HG02588 (cell line): ENCODE measurements at regions not wholly inside any gene's neighbourhood (a gene's known extent, or its start where the extent isn't known, plus 50 kb on each side); places are given as distances from the start of the nearest gene placed in this dataset.

Experiments used
- ATAC-seq: cut with Tn5 transposase; IDR thresholded peaks from one replicate; pipeline ENCODE4 v1.9.1; 2021; ENCODE audit warnings: mild to moderate bottlenecking, moderate library complexity; ENCODE audit not compliant: unreplicated experiment

DNA sequence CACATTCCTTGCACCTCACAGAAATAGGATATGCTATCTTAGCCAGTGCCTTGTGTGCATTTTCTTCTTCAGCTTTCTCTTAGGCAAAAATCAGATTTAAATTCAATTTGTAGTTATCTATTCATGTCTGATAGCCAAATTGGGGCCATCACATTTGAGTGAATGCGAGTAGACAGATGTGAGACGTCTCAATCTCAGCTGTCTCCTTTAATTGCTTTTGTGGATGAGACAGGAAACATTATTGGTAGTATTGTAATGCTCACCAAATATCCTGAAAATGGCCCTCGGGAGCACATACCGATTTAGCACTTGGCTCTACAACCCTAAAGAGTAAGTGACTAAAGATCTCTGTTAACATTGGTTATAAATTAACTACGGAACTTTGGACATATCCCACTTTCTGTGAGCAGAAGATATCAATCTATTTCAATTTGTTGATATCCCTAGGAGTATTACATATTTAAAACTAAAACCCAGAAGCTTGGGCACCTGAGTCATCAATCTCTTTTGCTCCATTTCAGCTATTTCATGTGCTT lies 1012.5 kb upstream of the TMEM132C start:
- ATAC-seq, result no peak

DNA sequence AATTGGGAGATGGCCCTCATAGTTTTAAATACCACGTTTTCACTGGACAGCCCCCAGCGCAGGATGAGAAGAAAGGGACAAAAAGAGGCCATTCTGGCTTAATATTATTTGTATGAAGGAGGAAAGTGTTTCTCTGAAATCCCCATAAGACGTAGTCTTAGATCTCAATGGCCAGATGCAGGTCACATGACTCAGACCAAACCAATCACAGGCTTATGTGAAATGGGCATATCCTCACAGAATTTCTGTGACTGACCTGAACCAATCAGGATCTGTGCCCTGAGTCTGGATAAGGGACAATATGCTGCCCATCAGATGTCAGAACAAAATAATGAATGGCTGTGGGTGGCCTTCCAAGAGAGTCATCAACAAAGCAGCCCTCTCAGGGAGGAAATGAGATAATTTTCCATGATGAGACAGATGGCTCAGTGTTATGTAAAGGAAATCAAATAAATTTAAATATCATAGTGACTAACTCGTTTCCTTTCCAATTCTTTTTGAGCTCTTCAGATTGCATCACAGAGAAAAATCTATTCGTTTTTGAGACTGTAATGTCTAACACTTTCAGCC lies 1009.5 kb upstream of the TMEM132C start:
- no peak for ATAC-seq

DNA sequence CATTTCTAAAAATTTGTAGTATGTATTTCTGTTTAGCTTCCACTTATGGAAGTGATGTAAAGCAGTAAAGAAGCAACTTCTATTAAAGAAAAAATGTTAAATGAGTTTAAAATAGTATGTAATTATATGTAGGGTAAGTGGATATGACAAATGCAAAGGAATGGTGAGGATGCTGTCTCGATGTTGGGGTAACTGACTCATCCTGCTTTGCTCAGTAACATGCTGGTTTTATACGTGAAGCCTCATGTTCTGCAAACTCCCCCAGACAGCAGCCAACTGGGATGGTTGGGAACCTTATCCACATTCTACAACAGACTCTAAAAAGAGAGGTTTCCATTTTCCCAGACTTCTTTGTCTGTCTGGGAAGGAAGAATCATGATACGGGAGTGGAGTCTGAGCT lies 1006.4 kb upstream of the TMEM132C start:
- ATAC-seq, result no peak

DNA sequence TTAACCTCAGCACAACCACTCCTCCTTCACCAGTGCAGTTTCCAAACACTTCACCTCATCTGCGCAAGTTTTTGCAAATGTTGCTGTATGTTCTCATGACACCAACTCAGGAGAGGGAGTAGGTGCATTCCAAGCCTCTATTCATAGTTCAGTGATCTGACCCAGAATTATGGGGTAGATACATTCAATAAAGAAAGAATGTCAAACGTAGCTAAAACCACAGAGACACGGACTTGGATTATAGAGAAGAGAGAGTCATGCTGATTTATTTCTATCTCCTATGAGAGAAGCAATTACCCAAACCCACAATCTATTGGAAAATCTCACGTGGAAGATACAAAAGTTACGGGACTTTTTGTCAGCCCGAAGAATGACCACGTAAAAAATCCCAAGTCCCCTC lies 1006.0 kb upstream of the TMEM132C start:
- ATAC-seq, result no peak

DNA sequence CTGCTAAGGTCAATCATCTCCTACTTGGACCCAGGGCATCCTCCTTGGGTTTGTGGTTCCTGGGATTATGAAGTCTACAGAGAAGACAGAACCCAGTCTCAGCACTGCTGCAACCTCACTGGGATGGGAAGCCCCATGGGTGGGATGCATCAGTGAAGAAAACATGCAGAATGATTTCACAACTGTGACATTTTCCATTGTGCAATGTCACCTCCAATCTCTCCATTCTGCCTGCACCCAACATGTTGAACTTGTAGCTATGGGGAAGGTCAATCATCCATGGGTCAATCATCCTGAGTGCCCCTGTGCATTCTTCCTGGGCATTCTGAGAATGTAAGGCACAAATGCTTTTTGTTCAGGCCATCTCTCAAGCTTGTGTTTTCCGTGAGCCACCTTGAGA lies 1004.4 kb upstream of the TMEM132C start:
- ATAC-seq, result no peak

DNA sequence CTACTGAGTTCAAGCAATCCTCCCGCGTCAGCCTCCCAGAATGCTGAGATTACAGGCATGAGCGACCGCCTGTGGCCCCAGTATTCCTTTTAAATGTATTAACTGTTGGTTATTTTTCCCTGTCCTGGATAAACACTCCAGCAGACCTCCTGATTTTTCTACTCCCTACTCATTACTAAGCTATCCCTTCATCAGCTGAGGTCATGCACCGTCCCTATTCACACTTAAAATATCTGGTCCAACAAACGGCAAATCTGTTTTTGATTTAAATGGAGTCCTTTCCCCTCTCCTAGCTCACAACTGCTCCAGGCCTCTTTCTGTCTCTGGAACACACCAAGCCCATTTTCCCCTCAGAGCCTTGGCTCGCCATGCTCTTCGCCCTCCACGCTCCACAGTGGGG lies 1003.3 kb upstream of the TMEM132C start:
- ATAC-seq, result no peak

DNA sequence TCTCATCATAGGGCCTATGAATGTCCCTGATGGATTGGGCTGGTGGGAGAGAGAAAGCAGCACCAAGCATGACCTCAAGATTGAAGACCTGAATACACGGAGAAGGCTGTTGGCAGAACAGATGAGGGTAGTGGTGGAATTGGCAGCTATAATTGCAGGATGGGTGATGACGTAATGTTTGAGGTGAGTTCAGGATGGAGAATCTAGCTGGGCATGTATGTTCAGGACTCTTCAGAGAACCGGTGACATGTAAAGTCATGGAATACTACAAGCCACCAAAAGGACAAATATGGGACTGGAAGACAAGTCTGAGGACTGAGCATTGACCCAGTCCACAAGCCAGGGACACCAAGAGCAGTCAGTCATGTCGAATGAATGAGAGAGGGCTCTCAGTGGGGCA lies 999.8 kb upstream of the TMEM132C start:
- ATAC-seq, result no peak

DNA sequence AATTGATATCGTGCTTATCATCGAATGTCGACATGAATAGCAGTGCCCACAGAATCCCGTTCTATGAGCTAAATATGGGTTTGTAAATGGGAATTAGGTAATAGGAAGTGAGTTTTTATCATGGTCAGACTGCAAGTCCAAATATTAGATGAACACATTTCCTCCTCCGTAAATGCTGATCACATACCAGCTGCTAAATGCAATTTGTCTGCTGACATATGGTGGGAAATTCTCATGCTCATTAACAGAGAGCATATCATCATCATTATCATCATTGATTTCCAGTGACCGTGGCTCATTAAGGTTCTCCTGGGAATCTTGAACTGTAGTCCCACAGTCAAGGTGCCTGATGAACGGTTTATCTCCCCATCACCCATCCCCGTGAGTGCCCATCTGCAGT lies 998.8 kb upstream of the TMEM132C start:
- no peak for ATAC-seq

DNA sequence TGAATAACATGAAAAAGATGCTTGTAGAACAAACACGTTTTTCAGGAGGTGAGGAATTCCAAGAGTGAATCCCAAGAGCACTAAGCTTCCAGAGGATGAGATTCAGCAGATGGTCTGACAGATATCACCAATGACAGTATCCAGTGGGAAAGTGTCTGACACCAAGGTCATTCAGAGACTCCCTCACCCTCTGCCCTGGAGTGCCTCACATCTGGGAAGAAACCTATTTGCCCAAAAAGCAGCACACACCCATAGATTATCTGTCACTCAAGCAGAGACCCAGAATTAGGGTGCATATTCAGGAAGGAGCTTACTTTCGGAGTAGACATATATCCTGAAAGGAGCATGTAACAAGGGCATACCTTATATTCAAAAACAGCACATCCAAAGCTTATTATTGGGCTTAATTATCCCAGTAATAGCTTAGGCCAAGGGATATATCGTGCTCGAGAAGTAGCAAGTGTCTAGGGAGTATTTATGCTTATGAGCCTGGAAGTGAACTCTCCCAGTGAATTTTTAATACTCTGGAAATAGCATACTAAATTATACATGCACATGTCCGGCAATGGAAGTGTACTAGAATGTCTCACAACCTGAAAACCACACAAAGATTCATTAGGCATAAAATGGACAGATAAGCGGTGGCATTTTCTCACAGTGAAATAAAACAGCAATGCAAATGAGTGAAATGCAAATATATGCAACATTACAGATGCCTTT lies 998.1 kb upstream of the TMEM132C start:
- ATAC-seq, result no peak

DNA sequence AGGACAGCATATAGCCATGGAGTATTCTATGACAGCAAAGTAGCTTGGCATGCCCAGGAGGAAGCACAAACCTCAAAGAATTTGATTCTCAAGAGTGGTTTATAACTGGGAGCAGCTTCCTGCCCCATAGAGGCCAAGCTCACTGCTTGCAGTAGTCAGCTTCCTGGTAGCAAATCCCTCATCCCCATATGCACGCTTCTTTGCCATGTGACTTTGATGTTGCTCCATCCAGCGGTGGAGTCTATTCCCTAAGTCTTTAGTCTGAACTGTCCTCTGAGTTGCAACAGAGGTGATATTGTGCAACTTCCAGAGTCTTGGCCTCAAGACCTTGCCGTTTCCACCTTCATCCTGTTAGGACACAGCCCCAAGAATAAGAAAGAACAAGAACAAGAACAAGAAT lies 996.8 kb upstream of the TMEM132C start:
- ATAC-seq, result no peak

DNA sequence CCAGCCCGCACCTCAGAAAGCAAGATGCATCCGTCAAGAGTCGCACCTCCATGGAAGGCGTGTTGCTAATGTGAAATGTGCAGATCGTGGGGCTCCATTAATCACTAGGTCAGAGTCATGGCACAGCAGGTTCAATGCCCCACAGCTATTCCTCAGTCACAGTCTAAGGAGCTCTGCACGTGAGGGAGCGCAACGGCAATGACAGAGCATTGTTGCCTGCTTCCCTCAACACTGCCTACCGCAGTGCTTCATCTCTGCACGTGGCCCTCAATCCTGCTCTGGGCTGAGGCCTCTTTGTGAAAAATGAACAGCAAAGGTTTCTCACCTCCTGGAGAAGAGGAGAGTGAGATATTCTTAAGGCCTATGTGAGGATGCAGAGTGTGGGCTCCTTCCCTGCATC lies 995.2 kb upstream of the TMEM132C start:
- ATAC-seq, result no peak

DNA sequence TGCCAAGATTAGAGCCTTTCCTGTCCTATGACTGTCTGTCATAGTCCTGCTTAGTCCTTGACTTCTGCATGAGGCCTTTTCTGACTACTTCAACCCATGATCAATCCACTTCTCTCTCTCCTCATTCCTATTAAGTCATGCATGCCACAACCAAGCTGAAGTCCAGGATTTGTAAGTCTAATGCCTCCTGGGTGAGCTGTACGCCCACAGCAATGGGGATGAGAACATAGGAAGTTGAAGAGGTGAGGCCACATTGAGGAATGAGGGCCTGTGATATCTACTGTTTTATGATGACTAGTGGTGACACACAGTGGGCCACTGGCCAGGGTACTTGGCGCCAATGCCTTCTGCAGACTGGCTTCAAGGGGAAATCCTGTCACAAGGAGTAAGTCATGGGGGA lies 994.1 kb upstream of the TMEM132C start:
- no peak for ATAC-seq

DNA sequence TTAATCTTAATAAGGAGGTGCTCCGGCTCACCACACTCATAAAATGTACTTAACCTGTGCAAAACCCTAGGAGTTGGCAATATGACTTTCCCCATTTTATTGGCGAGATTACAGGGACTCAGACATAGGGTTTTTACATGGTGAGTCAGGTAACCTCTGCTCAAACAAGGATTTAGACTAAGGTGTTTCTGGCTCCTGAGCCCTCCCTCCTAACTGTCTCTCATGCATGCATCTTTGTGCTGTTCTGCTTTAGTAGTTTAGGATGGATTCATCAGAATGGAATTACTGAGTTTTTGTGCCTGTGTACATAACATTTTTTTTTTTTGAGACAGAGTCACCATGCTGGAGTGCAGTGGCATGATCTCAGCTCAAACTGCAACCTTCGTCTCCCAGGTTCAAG lies 993.3 kb upstream of the TMEM132C start:
- ATAC-seq, result no peak

DNA sequence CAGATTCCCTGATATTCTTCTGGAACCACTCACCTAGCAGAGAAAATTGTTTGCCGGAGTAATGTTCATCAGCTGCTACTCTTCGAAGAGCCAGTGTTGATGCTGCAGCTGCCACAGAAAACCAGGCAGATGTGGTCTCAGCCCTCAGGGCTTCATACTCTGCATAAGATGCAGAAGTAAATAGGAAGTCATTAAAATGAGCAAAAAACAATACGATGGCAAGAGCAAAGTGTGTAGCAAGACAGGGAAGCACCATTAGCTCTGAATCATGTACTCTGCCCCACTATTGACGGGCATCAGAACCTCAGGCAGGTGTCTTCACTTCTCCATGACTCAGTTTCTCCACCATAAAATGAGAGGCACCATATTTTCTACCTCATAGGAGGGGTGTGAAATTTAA lies 991.6 kb upstream of the TMEM132C start:
- ATAC-seq, result no peak

DNA sequence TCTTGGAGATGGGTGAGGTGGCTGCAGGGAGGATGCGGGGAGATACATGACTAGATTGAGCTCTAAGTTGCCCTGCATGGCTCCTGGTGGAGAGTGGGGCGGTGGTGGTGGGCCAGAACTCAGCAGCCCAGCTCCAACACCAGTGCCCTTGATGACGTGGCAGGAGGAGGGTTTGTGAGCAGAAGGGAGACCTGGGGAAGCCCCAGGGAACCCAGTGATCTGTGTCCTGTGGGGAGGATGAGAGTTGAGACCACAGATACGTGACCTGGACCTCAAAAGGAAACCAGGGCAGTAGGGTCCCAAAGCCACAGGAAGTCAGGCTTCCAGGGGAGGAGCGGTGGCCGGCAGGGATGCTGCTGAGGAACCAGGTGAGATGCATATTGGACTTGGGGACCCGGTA lies 989.1 kb upstream of the TMEM132C start:
- ATAC-seq, result no peak

DNA sequence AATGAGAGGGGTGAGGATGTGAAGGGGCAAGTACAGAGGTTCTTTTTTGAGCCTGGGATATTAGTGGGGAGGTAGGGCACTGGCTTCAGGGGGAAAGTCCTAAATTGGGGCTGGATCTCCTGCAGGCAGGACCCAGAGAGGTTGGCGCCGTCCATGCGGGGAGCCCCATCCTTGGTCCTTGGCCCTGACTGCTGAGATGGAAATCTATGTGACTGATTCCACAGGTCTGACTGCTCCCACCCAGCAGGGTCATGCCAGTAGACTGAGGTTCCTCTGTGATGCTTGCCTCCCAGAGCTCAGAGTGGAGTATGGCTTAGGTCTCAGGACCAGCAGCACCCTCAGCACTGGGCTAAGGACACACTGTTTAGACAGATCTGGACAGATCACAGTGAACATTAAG lies 988.6 kb upstream of the TMEM132C start:
- ATAC-seq, result no peak

DNA sequence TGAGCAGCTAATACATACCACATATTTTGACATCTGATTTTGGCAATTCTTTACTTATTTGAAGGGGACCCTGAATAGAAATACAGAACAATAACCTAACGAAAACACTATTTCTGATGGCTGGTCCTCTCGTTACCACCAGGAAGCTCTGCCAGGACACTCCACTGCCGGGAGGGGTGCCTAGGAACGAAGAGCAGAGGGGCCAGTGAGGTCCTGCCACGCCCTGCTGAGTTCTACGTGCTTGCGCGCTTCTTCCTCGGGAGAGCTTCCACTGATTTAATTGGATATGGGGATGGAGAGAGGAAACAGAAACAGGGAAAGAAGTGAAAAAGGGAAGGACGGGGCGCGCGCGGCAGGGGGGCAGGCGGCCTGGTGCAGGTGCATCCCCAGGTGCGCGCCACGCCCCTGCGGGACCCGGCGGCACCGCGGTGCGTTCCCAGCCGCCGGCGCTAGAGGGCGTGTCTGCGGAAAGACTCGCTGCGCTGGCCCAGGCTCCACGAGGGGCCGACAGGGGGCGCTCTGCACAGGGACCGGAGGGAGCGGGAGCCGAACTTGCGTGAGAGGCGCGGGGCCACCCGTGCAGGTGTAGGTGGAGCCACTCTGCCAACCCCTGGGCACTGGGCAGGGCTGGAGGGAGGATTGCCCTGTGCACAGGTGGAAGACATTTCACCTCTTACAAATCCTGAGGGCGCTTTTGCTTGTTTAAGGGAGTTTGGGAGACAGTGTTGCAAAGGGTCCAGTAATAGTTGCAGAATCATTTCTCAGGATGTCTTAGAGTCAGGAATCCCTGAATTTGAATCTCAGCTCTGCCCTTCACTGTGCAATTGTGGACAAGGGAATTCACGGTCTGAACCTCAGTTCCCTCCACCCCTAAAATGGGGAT lies 986.3 kb upstream of the TMEM132C start:
- ATAC-seq, result no peak

DNA sequence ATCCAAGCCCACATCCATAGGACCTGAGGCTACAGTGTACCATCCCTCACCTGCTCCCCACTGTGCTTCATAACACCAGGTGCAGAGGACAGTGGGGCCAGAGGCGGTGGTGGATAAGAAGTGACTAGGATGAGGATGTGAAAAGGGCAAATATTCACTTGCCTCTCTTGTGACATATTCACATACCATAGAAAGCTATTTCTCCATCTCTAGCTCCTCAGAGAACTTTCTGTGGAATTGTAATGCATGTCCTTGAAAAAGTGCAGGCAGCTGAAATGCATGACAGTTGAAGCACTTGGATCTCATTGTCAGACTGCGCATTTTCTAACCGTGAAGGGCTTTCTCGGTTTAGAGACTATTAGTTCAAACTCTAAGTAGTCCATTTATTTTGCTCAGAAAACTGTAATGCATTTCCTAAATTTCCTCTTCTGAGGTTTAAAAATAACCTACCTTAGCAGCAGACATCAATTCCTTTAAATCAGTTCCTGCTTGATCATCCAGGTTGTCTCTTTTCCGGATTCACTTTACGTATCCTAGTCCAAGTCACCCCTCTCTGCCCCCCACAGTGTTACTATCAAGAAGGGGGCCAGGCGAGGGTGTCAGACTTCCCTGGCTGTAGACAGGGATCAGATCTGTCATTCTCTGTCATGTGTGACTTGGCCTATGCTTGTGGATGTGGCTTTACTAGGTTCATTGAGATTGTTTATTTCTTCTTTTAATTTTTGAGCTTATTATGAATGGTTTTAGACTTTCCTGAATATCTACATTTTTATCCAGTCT lies 984.0 kb upstream of the TMEM132C start:
- ATAC-seq, result no peak

DNA sequence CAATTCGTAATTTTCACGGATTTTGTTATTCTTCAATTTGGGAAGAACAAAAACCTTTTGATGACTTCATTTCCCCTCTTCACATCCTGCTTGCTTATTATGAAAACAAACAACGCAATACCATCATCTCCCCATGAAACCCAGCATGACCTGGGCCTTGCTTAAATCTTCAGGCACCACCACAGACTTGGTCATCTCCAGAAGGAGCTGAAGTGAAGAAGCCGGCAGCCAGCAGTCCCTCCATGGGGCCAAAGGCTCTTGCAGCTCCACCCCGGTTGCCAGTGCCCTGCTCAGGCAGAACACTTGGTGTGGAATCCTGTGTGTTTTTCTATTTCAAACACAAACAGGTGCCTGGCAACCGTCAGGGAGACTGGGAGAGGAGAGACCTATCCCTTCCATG lies 982.9 kb upstream of the TMEM132C start:
- ATAC-seq, result no peak

DNA sequence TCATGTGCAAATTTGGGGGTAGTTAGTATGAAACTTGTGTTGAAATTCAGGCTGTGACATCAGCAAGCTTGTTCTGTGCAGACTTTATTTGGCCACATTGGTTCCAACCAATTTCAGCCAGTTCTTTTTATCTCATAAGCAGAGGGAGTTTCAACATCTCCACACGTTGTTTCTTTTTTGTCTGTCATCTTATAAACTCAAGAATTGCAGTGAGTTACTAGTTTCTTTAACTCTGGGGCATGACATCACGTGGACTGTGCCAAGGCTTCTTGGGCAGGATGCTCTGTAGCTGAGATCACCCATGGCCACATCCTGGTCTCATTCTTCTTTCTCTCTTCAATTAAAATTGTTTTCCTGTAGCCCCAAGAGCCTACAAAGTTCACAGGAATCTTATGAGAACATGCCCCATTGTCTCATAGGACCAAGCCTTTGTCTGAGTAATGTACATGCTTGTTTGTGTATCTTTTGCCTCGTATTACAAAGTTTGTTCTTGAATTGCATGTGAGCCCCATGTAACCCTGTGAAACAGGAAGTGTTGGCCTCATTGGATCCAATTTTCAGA lies 982.0 kb upstream of the TMEM132C start:
- ATAC-seq, result no peak

DNA sequence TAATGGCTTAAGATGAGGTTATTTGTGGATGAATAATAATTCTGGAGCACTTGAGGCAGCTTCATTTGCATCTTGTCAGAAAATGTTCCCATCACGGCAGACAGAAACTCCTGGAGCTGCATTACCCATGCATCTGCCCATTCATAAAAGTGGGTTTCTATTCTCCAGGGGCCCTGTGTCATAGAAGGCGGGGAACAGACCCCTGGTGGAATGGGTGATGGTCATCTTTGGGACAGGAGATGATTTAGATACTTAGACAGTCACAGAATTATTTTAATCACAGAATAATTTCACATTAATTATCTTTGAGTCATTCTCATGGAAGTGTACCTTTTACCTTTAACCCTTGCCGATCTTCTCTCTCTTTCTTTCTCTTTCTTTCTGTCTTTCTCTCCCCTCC lies 980.7 kb upstream of the TMEM132C start:
- no peak for ATAC-seq
